Keratinocyte (primary cell): ENCODE measurements at regions not wholly inside any gene's neighbourhood (a gene's known extent, or its start where the extent isn't known, plus 50 kb on each side); places are given as distances from the start of the nearest gene placed in this dataset.
A peak's percentile ranks its signal among the peaks of the same experiment; 100 is the strongest.

Experiments used
- DNase-seq: peaks from one replicate; pipeline ENCODE4 v3.0.0-alpha.2; 2011; ENCODE audit warnings: low read depth, missing footprints, low spot score
- FAIRE-seq: peaks from 2 replicates; lab custom pipeline; 2011; peaks lifted over from hg19 to GRCh38; lab: Jason Lieb, UNC
- H2AFZ ChIP-seq: 2 replicates; pipeline ENCODE4 v1.6.0; 2012; ENCODE audit warnings: low read length, control low read depth, inconsistent platforms; ENCODE audit not compliant: control insufficient read depth
- H3K27ac ChIP-seq: 2 replicates; pipeline ENCODE4 v1.5.1; 2011; ENCODE audit warnings: low read length; ENCODE audit not compliant: control insufficient read depth, insufficient read depth
- H3K27me3 ChIP-seq: 3 replicates; pipeline ENCODE4 v1.6.0; 2011; ENCODE audit warnings: low read length; ENCODE audit not compliant: control insufficient read depth, insufficient read depth; ENCODE audit errors: extremely low read depth
- H3K36me3 ChIP-seq, 2 experiments: 2 replicates in 1 of 2; 3 replicates in 1 of 2; pipeline ENCODE4 v1.5.1; 2011; ENCODE audit warnings: low read length in 2 of 2, mild to moderate bottlenecking in 1 of 2; ENCODE audit not compliant: control insufficient read depth in 2 of 2, insufficient read depth in 2 of 2; ENCODE audit errors: extremely low read depth in 1 of 2
- H3K4me1 ChIP-seq: 3 replicates; pipeline ENCODE4 v1.5.1; 2011; ENCODE audit warnings: low read length; ENCODE audit not compliant: control insufficient read depth, insufficient read depth; ENCODE audit errors: extremely low read depth
- H3K4me2 ChIP-seq: 3 replicates; pipeline ENCODE4 v1.6.0; 2011; ENCODE audit warnings: low read depth, low read length; ENCODE audit not compliant: control insufficient read depth, insufficient read depth; ENCODE audit errors: extremely low read depth
- H3K4me3 ChIP-seq, 3 experiments: fragments of 200-600 bp in 1 of 3; sonication (generic) in 1 of 3; 2 replicates in 2 of 3; 3 replicates in 1 of 3; pipeline ENCODE4 v1.5.1; 2011 to 2016; ENCODE audit warnings: low read length in 3 of 3, mild to moderate bottlenecking in 3 of 3, control low read depth in 2 of 3, inconsistent platforms in 1 of 3, low read depth in 1 of 3, mixed read lengths in 1 of 3, mixed run types in 1 of 3, moderate library complexity in 1 of 3; ENCODE audit not compliant: control insufficient read depth in 2 of 3, insufficient read depth in 2 of 3; ENCODE audit errors: extremely low read depth in 1 of 3
- H3K79me2 ChIP-seq: 2 replicates; pipeline ENCODE4 v1.6.0; 2012; ENCODE audit warnings: low read length; ENCODE audit not compliant: control insufficient read depth, insufficient read depth
- H3K9ac ChIP-seq: 3 replicates; pipeline ENCODE4 v1.6.0; 2011; ENCODE audit warnings: low read length; ENCODE audit not compliant: control insufficient read depth, insufficient read depth; ENCODE audit errors: extremely low read depth
- H3K9me1 ChIP-seq: 3 replicates; pipeline ENCODE4 v1.6.0; 2011; ENCODE audit warnings: low read length; ENCODE audit not compliant: control insufficient read depth, insufficient read depth; ENCODE audit errors: extremely low read depth
- H3K9me3 ChIP-seq: 2 replicates; pipeline ENCODE4 v1.5.1; 2012; ENCODE audit warnings: low read depth, low read length; ENCODE audit not compliant: control insufficient read depth
- H4K20me1 ChIP-seq: 3 replicates; pipeline ENCODE4 v1.6.0; 2011; ENCODE audit warnings: low read length; ENCODE audit not compliant: control insufficient read depth, insufficient read depth; ENCODE audit errors: extremely low read depth
- CTCF ChIP-seq, 3 experiments: IDR thresholded peaks in 1 of 3; conservative IDR thresholded peaks in 1 of 3; optimal IDR thresholded peaks in 1 of 3; 2 replicates in 2 of 3; 3 replicates in 1 of 3; pipeline versions ENCODE3 to v1.5.1; 2011; ENCODE audit warnings: low read length in 3 of 3, mild to moderate bottlenecking in 3 of 3, moderate library complexity in 2 of 3, control low read depth in 1 of 3, inconsistent platforms in 1 of 3; ENCODE audit not compliant: insufficient read depth in 2 of 3; ENCODE audit errors: extremely low read depth in 1 of 3
- EZH2 ChIP-seq: IDR thresholded peaks from one replicate; pipeline ENCODE4 v1.6.1; 2012; ENCODE audit warnings: inconsistent platforms, mild to moderate bottlenecking, low read length, moderate library complexity
- dilution Hi-C: fragments of 300-500 bp; cut with MboI; formaldehyde crosslinking; loops from one replicate; pipeline ENCODE4 v1.7.0; 2020; ENCODE audit warnings: low sequenced_read_pairs; ENCODE audit not compliant: extremely low pct_ligation_motif_present

GRCh38 chr15:92807971-92808571 lies 92.1 kb upstream of the CHD2 start:
- dilution Hi-C loops: loop anchor here (25.0 kb wide), 1 partner anchor 104 kb away; the partner anchor contains the start of gene CHD2

GRCh38 chr15:92808598-92809063 lies 91.5 kb upstream of the CHD2 start:
- Histone ChIP-seq H3K9me3 (no peaks in the 10 kb centered on the region), H2AFZ (peak overlapping the region; percentile 19), H3K9me1 (no peaks in the 10 kb centered on the region), H3K79me2 (peaks cover 2% of the 10 kb centered on the region), H3K4me1 (peaks cover 40% of the 10 kb centered on the region), H3K27ac (peak overlapping the region; percentile 99), H3K27me3 (no peaks in the 10 kb centered on the region), H3K9ac (peak overlapping the region; percentile 97), H4K20me1 (no peaks in the 10 kb centered on the region), H3K4me3 (peak overlapping the region; percentile 32 to 64 (median 60)), H3K4me2 (peak overlapping the region; percentile 80), H3K36me3 (no peaks in the 10 kb centered on the region)
- DNase-seq (no peak), FAIRE-seq (no peak)
- dilution Hi-C loops: loop anchor here (25.0 kb wide), 1 partner anchor 104 kb away; the partner anchor contains the start of gene CHD2
- TF ChIP-seq CTCF (optimal IDR thresholded peaks at IDR 0.05 in 1 of 3, IDR thresholded peaks at IDR 0.05 in 1 of 3, conservative IDR thresholded peaks at IDR 0.05 in 1 of 3; ENCODE audit: extremely low read depth in 1 of 3, insufficient read depth in 2 of 3, low read length in 3 of 3): no peak
- TF ChIP-seq EZH2: no peak

More at GRCh38 chr15:92807971-92808571, 92.1 kb upstream of the CHD2 start:
- Histone ChIP-seq H3K4me3 (peak overlapping the region; percentile 32 to 68 (median 60)), H3K9me3 (no peaks in the 10 kb centered on the region), H3K27me3 (no peaks in the 10 kb centered on the region), H3K9me1 (no peaks in the 10 kb centered on the region), H3K4me2 (peak overlapping the region; percentile 80), H3K27ac (peak overlapping the region; percentile 99), H3K79me2 (peaks cover 2% of the 10 kb centered on the region), H3K4me1 (peaks cover 40% of the 10 kb centered on the region), H4K20me1 (no peaks in the 10 kb centered on the region), H3K9ac (peak overlapping the region; percentile 97), H2AFZ (peak overlapping the region; percentile 84), H3K36me3 (no peaks in the 10 kb centered on the region)
- TF ChIP-seq CTCF (optimal IDR thresholded peaks at IDR 0.05 in 1 of 3, IDR thresholded peaks at IDR 0.05 in 1 of 3, conservative IDR thresholded peaks at IDR 0.05 in 1 of 3; ENCODE audit: extremely low read depth in 1 of 3, insufficient read depth in 2 of 3, low read length in 3 of 3) (no peak), EZH2 (no peak)
- FAIRE-seq: no peak
- no peak for DNase-seq
